NB4 (cell line): ENCODE measurements at regions not wholly inside any gene's neighbourhood (a gene's known extent, or its start where the extent isn't known, plus 50 kb on each side); places are given as distances from the start of the nearest gene placed in this dataset.
A peak's percentile ranks its signal among the peaks of the same experiment; 100 is the strongest.

ENCODE experiments used
- DNase-seq: peaks from one replicate; pipeline ENCODE4 v3.0.0; 2010; ENCODE audit warnings: low read depth
- H3K4me3 ChIP-seq: one replicate; pipeline ENCODE4 v1.5.1; 2011; ENCODE audit warnings: mild to moderate bottlenecking, low read depth, low read length, moderate library complexity
- MYC ChIP-seq: IDR thresholded peaks from 2 replicates; pipeline ENCODE4 v1.6.1; 2011; ENCODE audit warnings: low read depth, low read length
- POLR2A ChIP-seq: IDR thresholded peaks from 2 replicates; pipeline ENCODE4 v1.6.1; 2011; ENCODE audit warnings: mild to moderate bottlenecking; ENCODE audit not compliant: insufficient read length; ENCODE audit errors: extremely low read depth
- TF ChIP-seq, protein P1 (sequence below): IDR thresholded peaks from 2 replicates; pipeline ENCODE4 v1.6.1; 2011; ENCODE audit warnings: low read depth, low read length
- TF ChIP-seq, protein P2 (sequence below): IDR thresholded peaks from one replicate; pipeline ENCODE4 v1.5.1; 2012; ENCODE audit warnings: low read depth, low read length

DNA sequence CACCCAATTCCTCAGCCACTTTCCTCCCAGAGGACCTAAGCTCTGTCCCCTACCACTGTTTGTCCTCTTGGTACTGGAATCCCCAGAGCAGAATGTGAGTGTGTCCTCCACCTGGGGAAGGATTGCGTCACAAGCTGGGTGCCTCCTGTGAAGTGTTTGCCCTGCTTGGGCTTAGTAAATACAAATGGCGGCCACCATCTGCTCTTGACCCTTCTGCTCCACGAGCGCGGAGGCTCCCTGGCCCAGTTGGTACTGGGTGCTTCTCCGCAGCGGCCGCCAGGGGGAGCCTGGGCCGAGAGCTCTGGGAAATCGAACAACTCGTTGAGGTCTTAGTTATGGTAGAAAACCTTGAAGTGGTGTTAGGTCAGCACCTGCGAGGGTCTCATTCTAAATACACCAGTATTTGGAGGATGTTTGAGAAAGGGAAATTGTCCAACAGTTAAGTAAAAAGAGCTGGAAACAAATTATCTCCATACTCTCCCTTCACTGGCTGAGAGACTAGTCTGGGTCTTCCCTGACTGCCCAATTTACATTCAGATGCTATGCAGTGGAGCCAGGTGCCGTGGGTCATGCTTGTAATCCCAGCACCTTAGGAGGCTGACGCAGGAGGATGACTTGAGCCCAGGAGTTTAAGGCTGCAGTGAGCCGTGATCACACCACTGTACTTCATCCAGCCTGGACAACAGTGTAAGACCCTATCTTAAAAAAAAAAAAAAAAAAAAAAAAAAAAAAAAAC is 74.6 kb upstream of the TEAD1 start:
- TF ChIP-seq, protein P1, sequence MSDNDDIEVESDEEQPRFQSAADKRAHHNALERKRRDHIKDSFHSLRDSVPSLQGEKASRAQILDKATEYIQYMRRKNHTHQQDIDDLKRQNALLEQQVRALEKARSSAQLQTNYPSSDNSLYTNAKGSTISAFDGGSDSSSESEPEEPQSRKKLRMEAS = no peak
- TF ChIP-seq POLR2A (no peak), MYC (no peak)
- TF ChIP-seq, protein P2, sequence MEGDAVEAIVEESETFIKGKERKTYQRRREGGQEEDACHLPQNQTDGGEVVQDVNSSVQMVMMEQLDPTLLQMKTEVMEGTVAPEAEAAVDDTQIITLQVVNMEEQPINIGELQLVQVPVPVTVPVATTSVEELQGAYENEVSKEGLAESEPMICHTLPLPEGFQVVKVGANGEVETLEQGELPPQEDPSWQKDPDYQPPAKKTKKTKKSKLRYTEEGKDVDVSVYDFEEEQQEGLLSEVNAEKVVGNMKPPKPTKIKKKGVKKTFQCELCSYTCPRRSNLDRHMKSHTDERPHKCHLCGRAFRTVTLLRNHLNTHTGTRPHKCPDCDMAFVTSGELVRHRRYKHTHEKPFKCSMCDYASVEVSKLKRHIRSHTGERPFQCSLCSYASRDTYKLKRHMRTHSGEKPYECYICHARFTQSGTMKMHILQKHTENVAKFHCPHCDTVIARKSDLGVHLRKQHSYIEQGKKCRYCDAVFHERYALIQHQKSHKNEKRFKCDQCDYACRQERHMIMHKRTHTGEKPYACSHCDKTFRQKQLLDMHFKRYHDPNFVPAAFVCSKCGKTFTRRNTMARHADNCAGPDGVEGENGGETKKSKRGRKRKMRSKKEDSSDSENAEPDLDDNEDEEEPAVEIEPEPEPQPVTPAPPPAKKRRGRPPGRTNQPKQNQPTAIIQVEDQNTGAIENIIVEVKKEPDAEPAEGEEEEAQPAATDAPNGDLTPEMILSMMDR = peak; percentile 74
- DNase-seq = peak; percentile 35

DNA sequence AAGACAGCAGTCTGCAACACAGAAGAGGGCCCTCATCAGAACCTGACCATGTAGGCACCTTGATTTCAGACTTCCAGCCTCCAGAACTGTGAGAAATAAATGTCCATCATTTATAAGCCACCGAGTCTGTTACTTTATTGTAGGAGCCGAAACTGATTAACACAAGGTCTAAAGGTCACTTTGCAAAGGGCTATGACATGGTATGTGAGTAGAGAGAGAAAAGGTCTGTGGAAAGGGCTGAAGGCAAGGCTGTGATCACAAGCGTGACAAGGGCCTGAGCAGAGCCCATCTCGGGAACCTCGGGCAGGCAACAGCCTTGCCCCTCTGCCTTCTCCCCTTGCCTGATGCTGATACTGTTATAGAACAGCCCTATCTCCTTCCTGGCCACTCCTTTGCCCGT is 73.4 kb upstream of the TEAD1 start:
- H3K4me3 ChIP-seq = no peak overlapping the region
- TF ChIP-seq, protein P1 = no peak
- TF ChIP-seq POLR2A (no peak), MYC (no peak)
- TF ChIP-seq, protein P2 = no peak
- no peak for DNase-seq

More for the DNA sequence above, 74.6 kb upstream of the TEAD1 start:
- no peak overlapping the region for H3K4me3 ChIP-seq

DNA sequence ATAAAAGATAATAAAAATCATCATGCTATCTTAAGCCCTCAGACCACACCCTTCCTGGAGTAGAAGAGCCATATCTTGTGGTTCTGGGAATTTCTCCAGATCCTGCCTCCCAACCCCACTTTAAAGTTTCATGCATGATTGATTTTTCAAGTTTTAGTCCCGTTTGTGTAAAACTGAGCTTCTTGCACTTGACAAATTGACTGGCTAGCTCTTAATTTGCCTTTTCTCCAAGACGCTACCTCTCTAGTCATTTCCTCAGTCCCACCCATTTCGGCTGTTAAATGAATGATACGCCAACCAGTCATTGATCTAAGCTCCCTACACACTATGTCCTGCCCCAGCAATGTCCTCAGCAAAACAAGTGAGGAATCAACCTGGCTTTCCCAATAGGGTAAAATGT is 71.8 kb upstream of the TEAD1 start:
- no peak for DNase-seq

DNA sequence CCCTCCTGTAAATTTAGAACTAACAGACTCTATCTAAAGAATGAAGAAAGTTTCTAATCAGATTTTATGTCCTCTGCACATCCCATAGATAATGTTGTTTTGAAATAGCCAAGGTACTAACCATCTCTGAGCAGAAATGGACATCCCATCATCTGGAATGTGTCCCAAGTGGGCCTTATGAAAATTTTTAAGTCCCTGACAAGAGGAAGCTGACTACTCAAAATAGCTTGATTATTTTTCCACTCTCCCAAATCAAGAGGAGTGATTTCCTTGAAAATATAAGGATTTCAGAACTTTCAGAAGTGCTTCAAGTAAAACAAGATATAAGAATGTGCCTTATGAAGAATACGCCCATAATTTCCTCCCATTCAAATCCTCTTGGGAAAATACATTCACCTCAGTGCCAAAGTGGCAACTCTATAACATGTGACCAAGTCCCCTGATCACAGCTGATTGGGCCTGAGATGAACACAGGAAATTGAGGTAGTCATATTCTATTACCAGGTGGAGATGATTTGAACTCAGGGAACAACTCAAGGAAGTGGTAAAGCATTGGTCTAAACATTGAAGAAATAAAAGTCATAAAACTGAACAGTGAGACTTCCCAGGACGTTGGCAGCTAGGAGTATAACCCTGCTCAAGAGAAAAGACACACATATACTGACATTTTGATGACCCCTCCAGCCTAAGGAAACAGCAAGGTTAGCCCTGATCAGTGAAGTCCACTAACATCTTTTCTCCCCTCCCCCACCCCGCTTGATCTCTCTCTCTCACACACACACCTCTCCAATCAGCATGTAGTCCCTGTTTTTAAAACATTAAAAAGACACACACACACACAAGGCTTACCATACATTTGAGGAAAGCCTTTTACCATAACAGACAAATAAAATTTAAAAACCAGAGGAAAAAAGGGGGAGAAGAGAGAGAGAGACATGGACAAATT is 70.8 kb upstream of the TEAD1 start:
- no peak for DNase-seq
- no peak overlapping the region for H3K4me3 ChIP-seq
- TF ChIP-seq, protein P2 = no peak
- TF ChIP-seq, protein P1 = no peak
- no peak for TF ChIP-seq POLR2A

More for the DNA sequence above, 71.8 kb upstream of the TEAD1 start:
- H3K4me3 ChIP-seq = no peak overlapping the region
- TF ChIP-seq, protein P1 = no peak
- TF ChIP-seq MYC = no peak
- TF ChIP-seq, protein P2 = no peak
- no peak for TF ChIP-seq POLR2A

DNA sequence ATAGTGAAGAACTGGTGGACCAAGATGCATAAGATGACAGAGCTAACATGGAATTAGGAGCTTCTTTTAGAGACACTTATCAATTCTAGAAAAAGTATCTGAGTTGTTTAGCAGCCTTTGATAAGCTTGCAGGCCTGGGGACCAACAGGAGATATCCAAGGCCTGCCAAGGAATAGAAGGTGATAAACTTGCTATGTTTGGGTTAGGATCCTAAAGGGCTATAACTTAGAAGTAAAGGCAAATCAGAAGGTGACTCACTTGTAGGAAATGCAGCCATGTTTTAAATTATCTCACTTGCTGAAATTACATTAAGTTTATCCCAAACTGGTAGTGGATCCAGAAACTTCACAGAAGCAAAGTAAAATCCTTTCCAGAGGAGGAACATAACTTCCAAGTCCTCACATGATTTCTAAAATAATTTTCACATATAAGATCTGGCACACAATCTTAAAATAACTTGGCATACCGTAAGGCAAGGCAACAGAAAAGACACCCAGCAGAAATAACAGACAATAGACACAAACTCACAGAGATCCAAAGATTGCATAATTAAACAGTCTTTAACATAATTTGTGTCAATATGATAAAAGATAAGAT is 69.6 kb upstream of the TEAD1 start:
- TF ChIP-seq, protein P1 = no peak
- TF ChIP-seq, protein P2 = no peak
- TF ChIP-seq MYC = no peak
- no peak for TF ChIP-seq POLR2A
- DNase-seq = no peak
- H3K4me3 ChIP-seq = no peak overlapping the region
